Adrenal gland (tissue), 9 donors: ENCODE measurements at regions not wholly inside any gene's neighbourhood (a gene's known extent, or its start where the extent isn't known, plus 50 kb on each side); places are given as distances from the start of the nearest gene placed in this dataset.

ENCODE experiments used
- DNase-seq, 7 donors: peaks; one replicate each; pipeline ENCODE4 v3.0.0-alpha.2; 2019 to 2020
- H3K27ac ChIP-seq, 5 donors: fragments of 200-600 bp; sonication (generic) in 4 of 5; 1 replicate in 3 of 5; 2 replicates in 2 of 5; pipeline versions ENCODE4 v1.5.1 to v1.8.0; 2016 to 2020; ENCODE audit warnings: mild to moderate bottlenecking in 1 of 5
- H3K27me3 ChIP-seq: fragments of 200-600 bp; 2 replicates; pipeline ENCODE4 v1.8.0; 2021
- H3K36me3 ChIP-seq, 2 donors: fragments of 200-600 bp; replicated peaks in 1 of 2; 1 replicate in 1 of 2; 2 replicates in 1 of 2; pipeline versions ENCODE4 v1.5.1 to v1.8.0; 2018 to 2022
- H3K4me1 ChIP-seq, 2 donors: fragments of 200-600 bp; replicated peaks in 1 of 2; 1 replicate in 1 of 2; 2 replicates in 1 of 2; pipeline versions ENCODE4 v1.5.1 to v1.8.0; 2018 to 2021
- H3K4me3 ChIP-seq, 4 donors: fragments of 200-600 bp; sonication (generic) in 3 of 4; one replicate each; pipeline ENCODE4 v1.5.1; 2016 to 2018
- H3K9me3 ChIP-seq, 3 donors: fragments of 200-600 bp; sonication (generic) in 1 of 3; replicated peaks in 1 of 3; 1 replicate in 2 of 3; 2 replicates in 1 of 3; pipeline versions ENCODE4 v1.5.1 to v1.8.0; 2016 to 2021
- CTCF ChIP-seq, 6 experiments: fragments of 450-650 bp in 4 of 6; fragments of 200-600 bp in 2 of 6; sonication (generic) in 1 of 6; IDR thresholded peaks; 1 replicate in 5 of 6; 2 replicates in 1 of 6; pipeline versions ENCODE4 v1.5.1 to v1.8.0; 2016 to 2021; ENCODE audit warnings: antibody characterized with exemption in 6 of 6, mild to moderate bottlenecking in 2 of 6, moderate library complexity in 1 of 6
- POLR2A ChIP-seq, 2 donors: fragments of 450-650 bp; IDR thresholded peaks; one replicate each; pipeline ENCODE4 v1.6.1; 2017; ENCODE audit warnings: antibody characterized with exemption in 2 of 2, mild to moderate bottlenecking in 2 of 2, moderate library complexity in 1 of 2
- WGBS, 4 donors: extraction: QIAGEN DNeasy Blood & Tissue Kit in 2 of 4; methylation state at CpG; one replicate each; pipeline versions ENCODE4 v1.1.5 to v1.1.7; 2013 to 2017; 5-methylcytosine and 5-hydroxymethylcytosine counted together
- intact Hi-C, 2 donors: fragments of 100-400 bp; cut with DNase I; formaldehyde crosslinking; loops; one replicate each; pipeline versions ENCODE4 v1.14.1 to v1.15.0; 2022 to 2023
- donor health status: healthy with polysubstance abuse.
- donor health status: Bipolar disorder and iron deficiency.
- donor health status: DM: yes; HTN: yes; CAD: no.
- donor health status: DM: no; HTN: no; CAD: no.
- donor health status: DM: no; HTN: no; CAD: no.

GRCh38 chr2:17115042-17115441 is 403.2 kb downstream of the RAD51AP2 start:
- 17 to 36% (median 26%) methylated on average over 2 of the region's 2 CpGs for WGBS, 4 donors
- no peak for DNase-seq
- Histone ChIP-seq H3K4me3 (no peak overlapping the region), H3K27me3 (no peaks in the 10 kb centered on the region), H3K36me3 (no peaks in the 10 kb centered on the region), H3K4me1 (no peaks in the 10 kb centered on the region), H3K9me3 (peaks cover 0 to 5% (median 0%) of the 10 kb centered on the region in 3 donors), H3K27ac (no peak overlapping the region)
- intact Hi-C loops: no loop called here
- no peak for TF ChIP-seq POLR2A (IDR thresholded peaks at IDR 0.05)
- TF ChIP-seq CTCF (IDR thresholded peaks at IDR 0.05): no peak

GRCh38 chr2:17107871-17108270 is 410.4 kb downstream of the RAD51AP2 start:
- intact Hi-C loops: no loop called here
- 40 to 46% (median 43%) methylated on average over 2 of the region's 2 CpGs for WGBS, 4 donors
- no peaks in the 10 kb centered on the region for H3K27me3 ChIP-seq
- no peak for TF ChIP-seq CTCF (IDR thresholded peaks at IDR 0.05)
- TF ChIP-seq POLR2A (IDR thresholded peaks at IDR 0.05): no peak
- H3K4me3 ChIP-seq: no peak overlapping the region
- H3K4me1 ChIP-seq: no peaks in the 10 kb centered on the region
- no peaks in the 10 kb centered on the region for H3K9me3 ChIP-seq
- DNase-seq: no peak
- no peaks in the 10 kb centered on the region for H3K36me3 ChIP-seq
- no peak overlapping the region for H3K27ac ChIP-seq

- intact Hi-C loops: no loop called here
- no peak for TF ChIP-seq CTCF (IDR thresholded peaks at IDR 0.05)
- TF ChIP-seq POLR2A (IDR thresholded peaks at IDR 0.05): no peak
- WGBS, 4 donors: 27 to 48% (median 31%) methylated on average over 2 of the region's 2 CpGs
- H3K4me1 ChIP-seq: no peaks in the 10 kb centered on the region
- no peaks in the 10 kb centered on the region for H3K36me3 ChIP-seq
- no peaks in the 10 kb centered on the region for H3K27me3 ChIP-seq
- no peak for DNase-seq
- no peak overlapping the region for H3K4me3 ChIP-seq
- no peaks in the 10 kb centered on the region for H3K9me3 ChIP-seq
- no peak overlapping the region for H3K27ac ChIP-seq
Measured at GRCh38 chr2:17107151-17107550, 411.1 kb downstream of the RAD51AP2 start.

- TF ChIP-seq POLR2A (IDR thresholded peaks at IDR 0.05): no peak
- no peak for TF ChIP-seq CTCF (IDR thresholded peaks at IDR 0.05)
- H3K4me1 ChIP-seq: no peaks in the 10 kb centered on the region
- intact Hi-C loops: no loop called here
- WGBS, 4 donors: 66 to 77% (median 73%) methylated on average over 1 of the region's 1 CpG
- H3K36me3 ChIP-seq: no peaks in the 10 kb centered on the region
- no peaks in the 10 kb centered on the region for H3K27me3 ChIP-seq
- H3K9me3 ChIP-seq: no peaks in the 10 kb centered on the region
- H3K4me3 ChIP-seq: no peak overlapping the region
- DNase-seq: no peak
- no peak overlapping the region for H3K27ac ChIP-seq
Measured at GRCh38 chr2:17106418-17106817, 411.8 kb downstream of the RAD51AP2 start.
